GM23248 (cell line): ENCODE measurements at regions not wholly inside any gene's neighbourhood (a gene's known extent, or its start where the extent isn't known, plus 50 kb on each side); places are given as distances from the start of the nearest gene placed in this dataset.
"Not testable (repeated sequence)": the region's sequence is repeated elsewhere in the genome, so short reads cannot be mapped to it uniquely, and the experiment has no call there.

Experiments used
- DNase-seq: peaks from one replicate; pipeline ENCODE4 v3.0.0-alpha.2; 2015
- H2AFZ ChIP-seq: fragments of 200-600 bp; sonication (generic); 2 replicates; pipeline ENCODE4 v1.6.1; 2016; ENCODE audit warnings: antibody characterized with exemption
- H3F3A ChIP-seq: fragments of 200-600 bp; sonication (generic); 2 replicates; pipeline ENCODE4 v1.6.1; 2016; ENCODE audit warnings: mild to moderate bottlenecking, antibody characterized with exemption, mixed run types; ENCODE audit not compliant: insufficient read depth
- H3K27ac ChIP-seq: fragments of 200-600 bp; sonication (generic); 2 replicates; pipeline ENCODE4 v1.5.1; 2016; ENCODE audit warnings: mild to moderate bottlenecking
- H3K27me3 ChIP-seq: fragments of 200-600 bp; sonication (generic); replicated peaks from 2 replicates; pipeline ENCODE4 v1.6.1; 2016; ENCODE audit warnings: mild to moderate bottlenecking; ENCODE audit not compliant: insufficient read depth
- H3K36me3 ChIP-seq: fragments of 200-600 bp; sonication (generic); 2 replicates; pipeline ENCODE4 v1.6.1; 2016; ENCODE audit warnings: low read depth, mild to moderate bottlenecking
- H3K4me1 ChIP-seq: fragments of 200-600 bp; sonication (generic); 2 replicates; pipeline ENCODE4 v1.6.1; 2016; ENCODE audit warnings: mild to moderate bottlenecking; ENCODE audit not compliant: insufficient read depth
- H3K4me2 ChIP-seq: fragments of 200-600 bp; sonication (generic); one replicate; pipeline ENCODE4 v1.6.1; 2016; ENCODE audit warnings: mild to moderate bottlenecking; ENCODE audit not compliant: unreplicated experiment
- H3K4me3 ChIP-seq: fragments of 200-600 bp; sonication (generic); 2 replicates; pipeline ENCODE4 v1.5.1; 2016; ENCODE audit warnings: mild to moderate bottlenecking
- H3K79me2 ChIP-seq: fragments of 200-600 bp; sonication (generic); 2 replicates; pipeline ENCODE4 v1.6.1; 2016; ENCODE audit warnings: mild to moderate bottlenecking; ENCODE audit not compliant: insufficient read depth
- H3K9ac ChIP-seq: fragments of 200-600 bp; sonication (generic); 2 replicates; pipeline ENCODE4 v1.6.1; 2016; ENCODE audit warnings: mild to moderate bottlenecking
- H3K9me2 ChIP-seq: fragments of 200-600 bp; sonication (generic); 2 replicates; pipeline ENCODE4 v1.6.1; 2016; ENCODE audit warnings: mixed run types, mild to moderate bottlenecking, moderate library complexity; ENCODE audit not compliant: insufficient read depth
- H3K9me3 ChIP-seq: fragments of 200-600 bp; sonication (generic); one replicate; pipeline ENCODE4 v1.6.1; 2017; ENCODE audit warnings: low read depth
- H4K20me1 ChIP-seq: fragments of 200-600 bp; sonication (generic); 2 replicates; pipeline ENCODE4 v1.6.0; 2016; ENCODE audit not compliant: insufficient read depth
- EZH2 ChIP-seq: fragments of 200-600 bp; sonication (generic); IDR thresholded peaks from 2 replicates; pipeline ENCODE4 v1.6.1; 2018; ENCODE audit warnings: antibody characterized with exemption, mild to moderate bottlenecking; ENCODE audit not compliant: insufficient read depth, poor library complexity, severe bottlenecking
- EZH2phosphoT487 ChIP-seq: fragments of 200-600 bp; sonication (generic); IDR thresholded peaks from 2 replicates; pipeline ENCODE4 v1.6.1; 2018; ENCODE audit warnings: antibody characterized with exemption, moderate library complexity, mild to moderate bottlenecking, low read depth; ENCODE audit not compliant: insufficient read depth
- WGBS, 2 experiments: methylation state at CpG; one replicate each; pipeline ENCODE4 v1.1.6; 2015 to 2017; ENCODE audit warnings: low lambda C conversion rate in 2 of 2, low coverage in 1 of 2; ENCODE audit errors: missing lambda C conversion rate in 2 of 2; 5-methylcytosine and 5-hydroxymethylcytosine counted together
- in situ Hi-C: fragments of 300-500 bp; cut with MboI; formaldehyde crosslinking; loops from 2 replicates; pipeline ENCODE4 v1.15.0; 2020

DNA sequence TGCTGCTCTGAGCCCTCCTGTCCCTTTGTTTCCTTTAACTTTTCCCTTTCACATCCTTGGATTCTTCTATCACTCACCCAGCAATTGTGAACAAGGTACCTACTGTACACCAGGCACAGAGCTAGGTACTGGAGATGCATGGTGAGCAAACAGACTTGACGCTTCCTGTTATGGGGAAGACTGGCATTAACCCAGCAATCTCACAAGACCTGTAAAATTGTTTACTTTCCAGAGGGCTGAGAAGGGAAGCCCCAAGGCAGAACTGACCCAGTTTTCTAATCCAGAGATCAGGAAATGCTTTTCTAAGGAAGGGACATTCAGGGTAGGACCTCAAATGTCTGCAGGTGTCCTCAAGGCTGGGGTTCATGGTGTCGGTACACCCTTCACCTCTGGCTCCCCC, 171.6 kb upstream of the KAZN start:
- no peak overlapping the region for H3K4me3 ChIP-seq
- no peaks in the 10 kb centered on the region for H3K9me2 ChIP-seq
- no peak for DNase-seq
- H3K79me2 ChIP-seq = no peaks in the 10 kb centered on the region
- H3K9ac ChIP-seq = no peak overlapping the region
- no peaks in the 10 kb centered on the region for H4K20me1 ChIP-seq
- H3F3A ChIP-seq = no peaks in the 10 kb centered on the region
- no peak overlapping the region for H3K4me2 ChIP-seq
- H3K4me1 ChIP-seq = no peaks in the 10 kb centered on the region
- no peaks in the 10 kb centered on the region for H3K27me3 ChIP-seq
- no peak overlapping the region for H2AFZ ChIP-seq
- TF ChIP-seq EZH2 (no peak), EZH2phosphoT487 (no peak)
- in situ Hi-C loops = no loop called here
- WGBS, 2 experiments = 90 to 91% methylated on average over 2 of the region's 2 CpGs
- H3K36me3 ChIP-seq = no peaks in the 10 kb centered on the region
- no peaks in the 10 kb centered on the region for H3K9me3 ChIP-seq
- H3K27ac ChIP-seq = no peak overlapping the region

GRCh38 chr1:14429577-14429976, 168.9 kb upstream of the KAZN start:
- Histone ChIP-seq H2AFZ (no peak overlapping the region), H3K4me2 (no peak overlapping the region), H3K27me3 (no peaks in the 10 kb centered on the region), H3K79me2 (no peaks in the 10 kb centered on the region), H3K9ac (no peak overlapping the region), H3K27ac (no peak overlapping the region), H4K20me1 (no peaks in the 10 kb centered on the region), H3K4me1 (no peaks in the 10 kb centered on the region), H3K36me3 (no peaks in the 10 kb centered on the region), H3K9me3 (no peaks in the 10 kb centered on the region), H3F3A (no peaks in the 10 kb centered on the region), H3K9me2 (no peaks in the 10 kb centered on the region), H3K4me3 (no peak overlapping the region)
- TF ChIP-seq EZH2 (no peak), EZH2phosphoT487 (no peak)
- in situ Hi-C loops = no loop called here
- WGBS, 2 experiments = 71 to 73% methylated on average over 9 of the region's 9 CpGs
- no peak for DNase-seq

GRCh38 chr1:14432728-14433127, 165.8 kb upstream of the KAZN start:
- H3K79me2 ChIP-seq, H3K9ac ChIP-seq, H3K4me2 ChIP-seq, H3K27me3 ChIP-seq, in situ Hi-C loops, H3F3A ChIP-seq, H3K36me3 ChIP-seq, H4K20me1 ChIP-seq, H3K27ac ChIP-seq, H3K4me3 ChIP-seq, H3K9me3 ChIP-seq, H3K9me2 ChIP-seq, DNase-seq, H2AFZ ChIP-seq: not testable (repeated sequence)
- peaks cover 12% of the 10 kb centered on the region for H3K4me1 ChIP-seq
- 97 to 98% methylated on average over 3 of the region's 3 CpGs for WGBS, 2 experiments

GRCh38 chr1:14435368-14436023, 163.0 kb upstream of the KAZN start:
- no peak overlapping the region for H3K4me2 ChIP-seq

DNA sequence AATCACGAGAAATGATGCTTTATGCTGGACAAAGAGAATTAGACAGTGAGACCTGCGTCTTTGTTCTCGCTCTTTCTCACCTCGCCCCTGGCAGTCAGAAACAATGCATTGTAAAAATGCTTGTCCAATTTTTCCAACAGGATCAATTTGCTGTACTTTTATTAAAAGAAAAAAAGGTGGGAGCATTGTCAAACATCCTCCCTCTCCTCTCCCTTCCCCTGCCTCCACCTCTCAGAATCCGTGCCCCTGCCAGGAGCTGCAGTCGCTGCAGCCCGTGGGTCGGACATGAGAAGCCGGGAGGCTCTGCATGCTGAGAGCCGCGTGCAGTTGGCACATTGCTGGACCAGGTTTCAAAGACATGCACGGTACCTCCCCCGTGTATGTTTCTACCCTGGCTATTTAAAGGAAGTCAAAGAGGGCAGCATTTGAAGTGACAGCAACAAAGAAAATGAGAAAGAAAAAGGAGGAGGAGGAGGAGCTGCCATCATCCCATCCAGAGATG, 161.0 kb upstream of the KAZN start:
- 82 to 84% methylated on average over 13 of the region's 13 CpGs for WGBS, 2 experiments
- Histone ChIP-seq H3K36me3 (no peaks in the 10 kb centered on the region), H3K79me2 (no peaks in the 10 kb centered on the region), H3K4me3 (no peak overlapping the region), H3K4me1 (peaks cover 49% of the 10 kb centered on the region), H3K9me2 (no peaks in the 10 kb centered on the region), H3F3A (peaks cover 25% of the 10 kb centered on the region), H3K27me3 (no peaks in the 10 kb centered on the region), H3K9ac (no peak overlapping the region), H2AFZ (no peak overlapping the region), H3K4me2 (no peak overlapping the region), H4K20me1 (no peaks in the 10 kb centered on the region), H3K27ac (no peak overlapping the region), H3K9me3 (no peaks in the 10 kb centered on the region)
- in situ Hi-C loops = no loop called here
- no peak for DNase-seq
- no peak for TF ChIP-seq EZH2
- TF ChIP-seq EZH2phosphoT487 = no peak

More at GRCh38 chr1:14435368-14436023, 163.0 kb upstream of the KAZN start:
- H3K9ac ChIP-seq = no peak overlapping the region
- no peak overlapping the region for H3K4me3 ChIP-seq
- 92 to 94% methylated on average over 14 of the region's 14 CpGs for WGBS, 2 experiments
- H3K9me2 ChIP-seq = no peaks in the 10 kb centered on the region
- TF ChIP-seq EZH2 (no peak), EZH2phosphoT487 (no peak)
- peaks cover 16% of the 10 kb centered on the region for H3F3A ChIP-seq
- no peak for DNase-seq
- no peaks in the 10 kb centered on the region for H3K27me3 ChIP-seq
- no peaks in the 10 kb centered on the region for H4K20me1 ChIP-seq
- no peaks in the 10 kb centered on the region for H3K79me2 ChIP-seq
- in situ Hi-C loops = no loop called here
- H3K36me3 ChIP-seq = no peaks in the 10 kb centered on the region
- H3K4me1 ChIP-seq = peaks cover 30% of the 10 kb centered on the region
- no peak overlapping the region for H3K27ac ChIP-seq
- no peaks in the 10 kb centered on the region for H3K9me3 ChIP-seq
- H2AFZ ChIP-seq = no peak overlapping the region
